ENCODE measurements at regions not wholly inside any gene's neighbourhood (a gene's known extent, or its start where the extent isn't known, plus 50 kb on each side); places are given as distances from the start of the nearest gene placed in this dataset.

GRCh38 chr6:122109075-122109474 lies 290.4 kb upstream of the HSF2 start:
- TF ChIP-seq SIN3A (IDR thresholded peaks at IDR 0.05; ENCODE audit: borderline replicate concordance, insufficient read depth, low read depth, low read length): no peak
- no peak for TF ChIP-seq REST (IDR thresholded peaks at IDR 0.05; ENCODE audit: insufficient read depth in 1 of 2, low read depth in 2 of 2, low read length in 1 of 2)
- no peak for TF ChIP-seq CTCF (IDR thresholded peaks at IDR 0.05)
- no peak for TF ChIP-seq TCF7L2 (IDR thresholded peaks at IDR 0.05; ENCODE audit: low read depth, low read length)
- no peak for TF ChIP-seq POLR2AphosphoS5 (IDR thresholded peaks at IDR 0.05; ENCODE audit: low read depth, low read length)

Data from Panc1 (cell line).